ENCODE measurements at regions not wholly inside any gene's neighbourhood (a gene's known extent, or its start where the extent isn't known, plus 50 kb on each side); places are given as distances from the start of the nearest gene placed in this dataset.

- TF ChIP-seq CTCF (IDR thresholded peaks at IDR 0.05; ENCODE audit: extremely low read depth, missing control alignments): no peak
- no peak for DNase-seq (ENCODE audit: low spot score)
Observed at GRCh38 chr5:4991925-4992324, 148.2 kb upstream of the ADAMTS16 start.

GRCh38 chr5:4995014-4995413 lies 145.1 kb upstream of the ADAMTS16 start:
- DNase-seq (ENCODE audit: low spot score): no peak
- no peak for TF ChIP-seq CTCF (IDR thresholded peaks at IDR 0.05; ENCODE audit: extremely low read depth, missing control alignments)

- no peak for DNase-seq (ENCODE audit: low spot score)
- TF ChIP-seq CTCF (IDR thresholded peaks at IDR 0.05; ENCODE audit: extremely low read depth, missing control alignments): no peak
Observed at GRCh38 chr5:5005353-5005752, 134.8 kb upstream of the ADAMTS16 start.

- no peak for TF ChIP-seq CTCF (IDR thresholded peaks at IDR 0.05; ENCODE audit: extremely low read depth, missing control alignments)
- DNase-seq (ENCODE audit: low spot score): no peak
Observed at GRCh38 chr5:5006548-5006947, 133.6 kb upstream of the ADAMTS16 start.

- TF ChIP-seq CTCF (IDR thresholded peaks at IDR 0.05; ENCODE audit: extremely low read depth, missing control alignments): no peak
- DNase-seq (ENCODE audit: low spot score): no peak
Observed at GRCh38 chr5:5009240-5009639, 130.9 kb upstream of the ADAMTS16 start.

- no peak for TF ChIP-seq CTCF (IDR thresholded peaks at IDR 0.05; ENCODE audit: extremely low read depth, missing control alignments)
- DNase-seq (ENCODE audit: low spot score): no peak
Observed at GRCh38 chr5:5011151-5011550, 129.0 kb upstream of the ADAMTS16 start.

- TF ChIP-seq CTCF (IDR thresholded peaks at IDR 0.05; ENCODE audit: extremely low read depth, missing control alignments): no peak
- DNase-seq (ENCODE audit: low spot score): no peak
Observed at GRCh38 chr5:5014586-5015235, 125.4 kb upstream of the ADAMTS16 start.

All from GM20000 (cell line).